GM12878 (cell line): ENCODE measurements at regions not wholly inside any gene's neighbourhood (a gene's known extent, or its start where the extent isn't known, plus 50 kb on each side); places are given as distances from the start of the nearest gene placed in this dataset.

Experiments used
- ATAC-seq: fragments of 200-7000 bp; cut with Tn5 transposase; 3 replicates; pipeline ENCODE4 v1.9.1; 2020; ENCODE audit warnings: mild to moderate bottlenecking, moderate library complexity
- BruUV-seq: library from RNA; stranded (reverse); fragments of 400-500 nt; replicated peaks from 2 replicates; lab custom pipeline; 2021; lab: Mats Ljungman, UMichigan
- CTCF ChIA-PET: fragments of 300-600 bp; sonication (Branson Sonifier 250); formaldehyde crosslinking; extraction: SDS; loops from one replicate; lab custom pipeline; 2021; ENCODE audit warnings: inconsistent platforms; lab: Yijun Ruan, JAX
- POLR2A ChIA-PET: fragments of 350-600 bp; formaldehyde crosslinking; extraction: SDS; loops from one replicate; lab custom pipeline; 2021; ENCODE audit warnings: inconsistent platforms; lab: Charles Lee
- RAD21 ChIA-PET: fragments of 300-600 bp; sonication (Branson Sonifier 250); formaldehyde crosslinking; loops from one replicate; lab custom pipeline; 2023; ENCODE audit warnings: antibody characterized with exemption; ENCODE audit not compliant: unreplicated experiment; lab: Charles Lee
- SMC1A ChIA-PET: fragments of 300-600 bp; sonication (Branson Sonifier 250); formaldehyde crosslinking; loops from one replicate; lab custom pipeline; 2023; ENCODE audit not compliant: unreplicated experiment, uncharacterized antibody; lab: Charles Lee
- DNase-seq: peaks from one replicate; pipeline ENCODE4 v3.0.0-alpha.2; 2011; ENCODE audit warnings: low read depth, low spot score
- FAIRE-seq: peaks from 3 replicates; lab custom pipeline; 2011; peaks lifted over from hg19 to GRCh38; lab: Jason Lieb, UNC
- H2AFZ ChIP-seq: 2 replicates; pipeline ENCODE4 v1.6.0; 2011; ENCODE audit warnings: low read depth, low read length, control low read depth; ENCODE audit not compliant: control insufficient read depth
- H3K27ac ChIP-seq: 2 replicates; pipeline ENCODE4 v1.5.1; 2011; ENCODE audit warnings: control low read depth; ENCODE audit not compliant: control insufficient read depth, insufficient read depth
- H3K27me3 ChIP-seq, 2 experiments: replicated peaks in 1 of 2; 2 replicates each; pipeline versions ENCODE4 v1.6.0 to v1.6.1; 2011; ENCODE audit warnings: low read length in 1 of 2; ENCODE audit not compliant: control insufficient read depth in 2 of 2, insufficient read depth in 2 of 2
- H3K36me3 ChIP-seq, 2 experiments: 2 replicates each; pipeline ENCODE4 v1.5.1; 2011; ENCODE audit warnings: low read length in 1 of 2; ENCODE audit not compliant: control insufficient read depth in 2 of 2, insufficient read depth in 2 of 2
- H3K4me1 ChIP-seq: 2 replicates; pipeline ENCODE4 v1.6.1; 2011; ENCODE audit warnings: mild to moderate bottlenecking, low read length, moderate library complexity, mixed read lengths; ENCODE audit not compliant: control insufficient read depth, insufficient read depth
- H3K4me2 ChIP-seq: 2 replicates; pipeline ENCODE4 v1.6.0; 2011; ENCODE audit warnings: control low read depth; ENCODE audit not compliant: control insufficient read depth, insufficient read depth
- H3K4me3 ChIP-seq: fragments of 200-600 bp; sonication (generic); 2 replicates; pipeline ENCODE4 v1.5.1; 2016
- H3K79me2 ChIP-seq: 2 replicates; pipeline ENCODE4 v1.6.0; 2011; ENCODE audit warnings: low read length; ENCODE audit not compliant: control insufficient read depth, insufficient read depth
- H3K9ac ChIP-seq: 2 replicates; pipeline ENCODE4 v1.8.0; 2011; ENCODE audit warnings: low read length, control low read depth, mixed read lengths; ENCODE audit not compliant: control insufficient read depth, insufficient read depth
- H3K9me3 ChIP-seq: replicated peaks from 3 replicates; pipeline ENCODE4 v1.5.1; 2011; ENCODE audit warnings: mild to moderate bottlenecking, low read length; ENCODE audit not compliant: control insufficient read depth, insufficient read depth
- H4K20me1 ChIP-seq: 2 replicates; pipeline ENCODE4 v1.6.0; 2011; ENCODE audit not compliant: control insufficient read depth, insufficient read depth
- CHD2 ChIP-seq: IDR thresholded peaks from 2 replicates; pipeline ENCODE4 v1.6.1; 2011; ENCODE audit warnings: low read depth, low read length, improper control_type of control experiment, borderline replicate concordance
- EGR1 ChIP-seq, 2 experiments: IDR thresholded peaks; 1 replicate in 1 of 2; 2 replicates in 1 of 2; pipeline ENCODE4 v1.6.1; 2011 to 2012; ENCODE audit warnings: low read depth in 2 of 2, low read length in 2 of 2, borderline replicate concordance in 1 of 2, mild to moderate bottlenecking in 1 of 2, moderate library complexity in 1 of 2
- GABPA ChIP-seq: IDR thresholded peaks from 2 replicates; pipeline ENCODE4 v1.6.1; 2014; ENCODE audit warnings: antibody characterized with exemption, low read depth, mild to moderate bottlenecking, inconsistent platforms
- KAT2A ChIP-seq: conservative IDR thresholded peaks from 2 replicates; pipeline ENCODE4 v1.6.1; 2011; ENCODE audit warnings: low read depth, low read length; ENCODE audit not compliant: control insufficient read depth
- KDM1A ChIP-seq: fragments of 200-600 bp; sonication (generic); IDR thresholded peaks from 2 replicates; pipeline ENCODE4 v1.6.1; 2016; ENCODE audit warnings: borderline replicate concordance
- LARP7 ChIP-seq: fragments of 450-650 bp; IDR thresholded peaks from 2 replicates; pipeline ENCODE4 v1.6.1; 2017; ENCODE audit warnings: mild to moderate bottlenecking
- POLR2A ChIP-seq: IDR thresholded peaks from 2 replicates; pipeline ENCODE4 v1.6.1; 2011; ENCODE audit warnings: low read depth, mild to moderate bottlenecking, low read length
- STAT1 ChIP-seq: fragments of 450-650 bp; conservative IDR thresholded peaks from 2 replicates; pipeline ENCODE4 v1.6.1; 2014; ENCODE audit warnings: antibody characterized with exemption, mild to moderate bottlenecking
- ZNF24 ChIP-seq: fragments of 450-650 bp; IDR thresholded peaks from 2 replicates; pipeline ENCODE4 v1.6.1; 2017; ENCODE audit warnings: antibody characterized with exemption, mild to moderate bottlenecking
- WGBS: methylation state at CpG from one replicate; pipeline ENCODE4 v1.1.6; 2016; ENCODE audit warnings: low lambda C conversion rate; ENCODE audit not compliant: insufficient replicate concordance, insufficient coverage; ENCODE audit errors: missing lambda C conversion rate; 5-methylcytosine and 5-hydroxymethylcytosine counted together
- in situ Hi-C: fragments of 300-500 bp; cut with MboI; formaldehyde crosslinking; loops from 9 replicates; pipeline ENCODE4 v1.14.3; 2018; ENCODE audit warnings: mixed read lengths
- intact Hi-C: fragments of 100-400 bp; cut with micrococcal nuclease; formaldehyde crosslinking; loops from one replicate; pipeline ENCODE4 v1.14.2; 2022; ENCODE audit not compliant: unreplicated experiment
- TF ChIP-seq, protein P1 (sequence below): fragments of 450-650 bp; IDR thresholded peaks from 2 replicates; pipeline ENCODE4 v1.6.1; 2017; ENCODE audit warnings: low read depth, mild to moderate bottlenecking, moderate library complexity
- TF ChIP-seq, protein P2 (sequence below): fragments of 450-650 bp; formaldehyde crosslinking; IDR thresholded peaks from 2 replicates; pipeline ENCODE4 v1.5.0; 2022; ENCODE audit warnings: mild to moderate bottlenecking, missing genetic modification characterization
- TF ChIP-seq, protein P3 (sequence below): fragments of 450-650 bp; IDR thresholded peaks from 2 replicates; pipeline ENCODE4 v1.6.1; 2017; ENCODE audit warnings: mild to moderate bottlenecking, moderate library complexity

DNA sequence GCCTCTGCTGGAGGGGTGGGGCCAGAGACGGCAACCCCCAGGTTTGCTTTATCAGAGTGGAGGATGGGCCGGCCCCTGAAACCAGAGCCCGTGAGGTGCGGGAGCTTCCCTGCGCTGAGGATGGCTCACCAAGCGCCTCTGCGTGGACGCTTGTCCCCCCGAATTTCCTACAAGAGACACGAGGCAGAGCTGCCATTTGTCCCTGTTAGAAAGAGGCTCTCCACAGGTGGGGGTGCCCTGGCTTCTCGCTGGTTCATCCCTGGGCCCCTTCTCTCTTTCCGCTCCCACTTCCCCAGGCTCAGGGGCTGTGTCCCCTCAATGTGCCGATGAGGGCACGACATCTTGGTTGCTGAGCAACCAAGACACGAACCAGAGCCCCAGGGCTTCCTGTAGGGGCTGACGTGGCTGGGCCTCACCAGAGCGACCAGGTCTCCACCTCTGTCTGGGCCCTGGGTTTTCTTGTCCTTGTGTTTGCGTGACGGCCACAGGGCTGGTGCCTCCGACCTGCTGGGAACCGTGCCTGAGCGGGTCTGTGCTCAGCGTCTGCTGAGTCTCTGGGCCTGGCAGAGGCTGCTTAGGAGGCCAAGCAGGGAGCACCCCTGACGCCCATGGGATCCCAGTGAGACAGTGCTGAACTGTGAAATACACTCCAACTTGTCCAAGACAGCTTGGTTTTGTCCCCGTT is 119.6 kb upstream of the COL5A1 start:
- ChIA-PET RAD21 (no interaction called here), POLR2A (no interaction called here), CTCF (no interaction called here), SMC1A (no interaction called here)
- Histone ChIP-seq H2AFZ (no peak overlapping the region), H3K4me1 (no peaks in the 10 kb centered on the region), H3K27me3 (no peaks in the 10 kb centered on the region), H3K4me3 (no peak overlapping the region), H3K4me2 (no peak overlapping the region), H3K36me3 (no peaks in the 10 kb centered on the region), H3K9me3 (no peaks in the 10 kb centered on the region; the same call in 2 of the 3 replicates), H4K20me1 (no peaks in the 10 kb centered on the region), H3K27ac (no peak overlapping the region), H3K9ac (no peak overlapping the region), H3K79me2 (no peaks in the 10 kb centered on the region)
- no peak for DNase-seq
- ATAC-seq, result no peak
- in situ Hi-C loops (no loop called here), intact Hi-C loops (no loop called here)
- WGBS, result 45% methylated on average over 25 of the region's 25 CpGs
- BruUV-seq, result no TSS peak
- FAIRE-seq, result no peak
- TF ChIP-seq, protein P1, sequence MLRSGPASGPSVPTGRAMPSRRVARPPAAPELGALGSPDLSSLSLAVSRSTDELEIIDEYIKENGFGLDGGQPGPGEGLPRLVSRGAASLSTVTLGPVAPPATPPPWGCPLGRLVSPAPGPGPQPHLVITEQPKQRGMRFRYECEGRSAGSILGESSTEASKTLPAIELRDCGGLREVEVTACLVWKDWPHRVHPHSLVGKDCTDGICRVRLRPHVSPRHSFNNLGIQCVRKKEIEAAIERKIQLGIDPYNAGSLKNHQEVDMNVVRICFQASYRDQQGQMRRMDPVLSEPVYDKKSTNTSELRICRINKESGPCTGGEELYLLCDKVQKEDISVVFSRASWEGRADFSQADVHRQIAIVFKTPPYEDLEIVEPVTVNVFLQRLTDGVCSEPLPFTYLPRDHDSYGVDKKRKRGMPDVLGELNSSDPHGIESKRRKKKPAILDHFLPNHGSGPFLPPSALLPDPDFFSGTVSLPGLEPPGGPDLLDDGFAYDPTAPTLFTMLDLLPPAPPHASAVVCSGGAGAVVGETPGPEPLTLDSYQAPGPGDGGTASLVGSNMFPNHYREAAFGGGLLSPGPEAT, result no peak
- TF ChIP-seq KAT2A (no peak), POLR2A (no peak), LARP7 (no peak), STAT1 (no peak), KDM1A (no peak), CHD2 (no peak), ZNF24 (no peak), GABPA (no peak), EGR1 (IDR thresholded peaks at IDR 0.05; ENCODE audit: borderline replicate concordance in 1 of 2, low read depth in 2 of 2, low read length in 2 of 2) (no peak)
- TF ChIP-seq, protein P2, sequence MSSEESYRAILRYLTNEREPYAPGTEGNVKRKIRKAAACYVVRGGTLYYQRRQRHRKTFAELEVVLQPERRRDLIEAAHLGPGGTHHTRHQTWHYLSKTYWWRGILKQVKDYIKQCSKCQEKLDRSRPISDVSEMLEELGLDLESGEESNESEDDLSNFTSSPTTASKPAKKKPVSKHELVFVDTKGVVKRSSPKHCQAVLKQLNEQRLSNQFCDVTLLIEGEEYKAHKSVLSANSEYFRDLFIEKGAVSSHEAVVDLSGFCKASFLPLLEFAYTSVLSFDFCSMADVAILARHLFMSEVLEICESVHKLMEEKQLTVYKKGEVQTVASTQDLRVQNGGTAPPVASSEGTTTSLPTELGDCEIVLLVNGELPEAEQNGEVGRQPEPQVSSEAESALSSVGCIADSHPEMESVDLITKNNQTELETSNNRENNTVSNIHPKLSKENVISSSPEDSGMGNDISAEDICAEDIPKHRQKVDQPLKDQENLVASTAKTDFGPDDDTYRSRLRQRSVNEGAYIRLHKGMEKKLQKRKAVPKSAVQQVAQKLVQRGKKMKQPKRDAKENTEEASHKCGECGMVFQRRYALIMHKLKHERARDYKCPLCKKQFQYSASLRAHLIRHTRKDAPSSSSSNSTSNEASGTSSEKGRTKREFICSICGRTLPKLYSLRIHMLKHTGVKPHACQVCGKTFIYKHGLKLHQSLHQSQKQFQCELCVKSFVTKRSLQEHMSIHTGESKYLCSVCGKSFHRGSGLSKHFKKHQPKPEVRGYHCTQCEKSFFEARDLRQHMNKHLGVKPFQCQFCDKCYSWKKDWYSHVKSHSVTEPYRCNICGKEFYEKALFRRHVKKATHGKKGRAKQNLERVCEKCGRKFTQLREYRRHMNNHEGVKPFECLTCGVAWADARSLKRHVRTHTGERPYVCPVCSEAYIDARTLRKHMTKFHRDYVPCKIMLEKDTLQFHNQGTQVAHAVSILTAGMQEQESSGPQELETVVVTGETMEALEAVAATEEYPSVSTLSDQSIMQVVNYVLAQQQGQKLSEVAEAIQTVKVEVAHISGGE, result no peak
- TF ChIP-seq, protein P3, sequence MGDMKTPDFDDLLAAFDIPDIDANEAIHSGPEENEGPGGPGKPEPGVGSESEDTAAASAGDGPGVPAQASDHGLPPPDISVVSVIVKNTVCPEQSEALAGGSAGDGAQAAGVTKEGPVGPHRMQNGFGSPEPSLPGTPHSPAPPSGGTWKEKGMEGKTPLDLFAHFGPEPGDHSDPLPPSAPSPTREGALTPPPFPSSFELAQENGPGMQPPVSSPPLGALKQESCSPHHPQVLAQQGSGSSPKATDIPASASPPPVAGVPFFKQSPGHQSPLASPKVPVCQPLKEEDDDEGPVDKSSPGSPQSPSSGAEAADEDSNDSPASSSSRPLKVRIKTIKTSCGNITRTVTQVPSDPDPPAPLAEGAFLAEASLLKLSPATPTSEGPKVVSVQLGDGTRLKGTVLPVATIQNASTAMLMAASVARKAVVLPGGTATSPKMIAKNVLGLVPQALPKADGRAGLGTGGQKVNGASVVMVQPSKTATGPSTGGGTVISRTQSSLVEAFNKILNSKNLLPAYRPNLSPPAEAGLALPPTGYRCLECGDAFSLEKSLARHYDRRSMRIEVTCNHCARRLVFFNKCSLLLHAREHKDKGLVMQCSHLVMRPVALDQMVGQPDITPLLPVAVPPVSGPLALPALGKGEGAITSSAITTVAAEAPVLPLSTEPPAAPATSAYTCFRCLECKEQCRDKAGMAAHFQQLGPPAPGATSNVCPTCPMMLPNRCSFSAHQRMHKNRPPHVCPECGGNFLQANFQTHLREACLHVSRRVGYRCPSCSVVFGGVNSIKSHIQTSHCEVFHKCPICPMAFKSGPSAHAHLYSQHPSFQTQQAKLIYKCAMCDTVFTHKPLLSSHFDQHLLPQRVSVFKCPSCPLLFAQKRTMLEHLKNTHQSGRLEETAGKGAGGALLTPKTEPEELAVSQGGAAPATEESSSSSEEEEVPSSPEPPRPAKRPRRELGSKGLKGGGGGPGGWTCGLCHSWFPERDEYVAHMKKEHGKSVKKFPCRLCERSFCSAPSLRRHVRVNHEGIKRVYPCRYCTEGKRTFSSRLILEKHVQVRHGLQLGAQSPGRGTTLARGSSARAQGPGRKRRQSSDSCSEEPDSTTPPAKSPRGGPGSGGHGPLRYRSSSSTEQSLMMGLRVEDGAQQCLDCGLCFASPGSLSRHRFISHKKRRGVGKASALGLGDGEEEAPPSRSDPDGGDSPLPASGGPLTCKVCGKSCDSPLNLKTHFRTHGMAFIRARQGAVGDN, result no peak
- TF ChIP-seq, all 136 proteins: peak for 0
